HG02678 (cell line): ENCODE measurements at regions not wholly inside any gene's neighbourhood (a gene's known extent, or its start where the extent isn't known, plus 50 kb on each side); places are given as distances from the start of the nearest gene placed in this dataset.

Experiments used
- ATAC-seq: cut with Tn5 transposase; IDR thresholded peaks from one replicate; pipeline ENCODE4 v1.9.1; 2021; ENCODE audit warnings: mild to moderate bottlenecking, moderate library complexity; ENCODE audit not compliant: unreplicated experiment

GRCh38 chr14:95442633-95443021 lies 73.8 kb downstream of the SYNE3 start:
- peak; percentile 85 for ATAC-seq

GRCh38 chr14:95442016-95442632 lies 74.3 kb downstream of the SYNE3 start:
- ATAC-seq = peak; percentile 18

GRCh38 chr14:95440951-95441350 lies 75.5 kb downstream of the SYNE3 start:
- no peak for ATAC-seq

- no peak for ATAC-seq
Measured at GRCh38 chr14:95440496-95440895, 76.0 kb downstream of the SYNE3 start.

GRCh38 chr14:95439881-95440280 lies 76.6 kb downstream of the SYNE3 start:
- ATAC-seq = no peak

GRCh38 chr14:95437715-95438114 lies 78.7 kb downstream of the SYNE3 start:
- ATAC-seq = no peak

GRCh38 chr14:95436354-95436753 lies 80.1 kb downstream of the SYNE3 start:
- no peak for ATAC-seq

GRCh38 chr14:95434121-95434520 lies 82.3 kb downstream of the SYNE3 start:
- no peak for ATAC-seq

GRCh38 chr14:95433094-95433478 lies 83.4 kb downstream of the SYNE3 start:
- ATAC-seq = no peak

GRCh38 chr14:95432144-95433093 lies 84.0 kb downstream of the SYNE3 start:
- no peak for ATAC-seq

GRCh38 chr14:95431199-95432143 lies 85.0 kb downstream of the SYNE3 start:
- no peak for ATAC-seq

GRCh38 chr14:95428557-95428956 lies 87.9 kb downstream of the SYNE3 start:
- no peak for ATAC-seq

- ATAC-seq = no peak
Measured at GRCh38 chr14:95426116-95426475, 90.4 kb downstream of the SYNE3 start.

GRCh38 chr14:95425369-95426115 lies 90.9 kb downstream of the SYNE3 start:
- no peak for ATAC-seq

GRCh38 chr14:95424529-95424928 lies 91.9 kb downstream of the SYNE3 start:
- ATAC-seq = no peak

- no peak for ATAC-seq
Measured at GRCh38 chr14:95421741-95422140, 94.7 kb downstream of the SYNE3 start.

- ATAC-seq = no peak
Measured at GRCh38 chr14:95420060-95420459, 96.4 kb downstream of the SYNE3 start.

- ATAC-seq = no peak
Measured at GRCh38 chr14:95419569-95419968, 96.9 kb downstream of the SYNE3 start.

GRCh38 chr14:95418858-95419257 lies 97.6 kb downstream of the SYNE3 start:
- no peak for ATAC-seq

- no peak for ATAC-seq
Measured at GRCh38 chr14:95417492-95417891, 97.8 kb upstream of the CLMN start.

GRCh38 chr14:95415993-95416392 lies 96.3 kb upstream of the CLMN start:
- ATAC-seq = no peak
